Activated T-helper 2 cell treated with anti-CD3 and anti-CD28 coated beads, Interferon-gamma antibody, Interleukin-2, Interleukin-4, amounts not matched to agents 10 μg/mL and 5 μg/mL and 100 μg/mL, durations not matched to agents 14 hours and 24 hours and 36 hours (primary cell): ENCODE measurements at regions not wholly inside any gene's neighbourhood (a gene's known extent, or its start where the extent isn't known, plus 50 kb on each side); places are given as distances from the start of the nearest gene placed in this dataset.
"Not testable (repeated sequence)": the region's sequence is repeated elsewhere in the genome, so short reads cannot be mapped to it uniquely, and the experiment has no call there.

ENCODE experiments used
- DNase-seq: peaks from one replicate; pipeline ENCODE4 v3.0.0; 2021; ENCODE audit warnings: low spot score
- H3K27ac Mint-ChIP-seq: one replicate; pipeline ENCODE4 v1.8.0; 2021; ENCODE audit warnings: mixed read lengths
- H3K27me3 Mint-ChIP-seq: one replicate; pipeline ENCODE4 v1.8.0; 2021; ENCODE audit warnings: low read depth, mixed read lengths
- H3K36me3 Mint-ChIP-seq: one replicate; pipeline ENCODE4 v1.8.0; 2021; ENCODE audit warnings: low read depth, mixed read lengths
- H3K4me1 Mint-ChIP-seq: one replicate; pipeline ENCODE4 v1.8.0; 2021; ENCODE audit warnings: low read depth, mixed read lengths
- H3K4me3 Mint-ChIP-seq: one replicate; pipeline ENCODE4 v1.8.0; 2021; ENCODE audit warnings: low read depth, mild to moderate bottlenecking, moderate library complexity, mixed read lengths
- H3K9me3 Mint-ChIP-seq: one replicate; pipeline ENCODE4 v1.8.0; 2021; ENCODE audit warnings: mixed read lengths
- intact Hi-C: fragments of 100-400 bp; cut with micrococcal nuclease; formaldehyde crosslinking; loops from one replicate; pipeline ENCODE4 v1.15.1; 2023

DNA sequence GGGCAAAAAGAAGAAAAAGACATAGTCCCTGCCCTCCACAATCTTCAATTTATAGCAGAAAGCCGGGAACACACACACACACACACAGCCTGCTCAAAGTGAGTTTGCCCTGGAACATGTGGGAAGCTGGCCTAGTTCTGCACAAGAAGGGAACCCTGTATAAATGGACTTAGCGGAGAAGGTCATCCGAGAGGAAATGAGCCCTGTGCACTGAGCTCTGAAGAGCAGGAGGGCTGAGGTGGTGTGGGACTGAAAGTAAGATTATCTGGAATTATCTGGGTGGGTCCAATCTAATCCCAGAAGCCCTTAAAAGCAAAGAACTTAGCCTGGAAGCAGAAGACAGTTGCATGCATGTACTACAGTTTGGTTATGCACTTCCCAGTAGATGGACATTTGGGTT is 90.0 kb upstream of the CTSV start:
- Mint-ChIP-seq H3K27me3 (peaks cover 8% of the 10 kb centered on the region), H3K4me3 (no peak overlapping the region), H3K9me3 (no peaks in the 10 kb centered on the region), H3K27ac (no peak overlapping the region), H3K4me1 (no peaks in the 10 kb centered on the region), H3K36me3 (no peaks in the 10 kb centered on the region)
- intact Hi-C loops: no loop called here
- no peak for DNase-seq

DNA sequence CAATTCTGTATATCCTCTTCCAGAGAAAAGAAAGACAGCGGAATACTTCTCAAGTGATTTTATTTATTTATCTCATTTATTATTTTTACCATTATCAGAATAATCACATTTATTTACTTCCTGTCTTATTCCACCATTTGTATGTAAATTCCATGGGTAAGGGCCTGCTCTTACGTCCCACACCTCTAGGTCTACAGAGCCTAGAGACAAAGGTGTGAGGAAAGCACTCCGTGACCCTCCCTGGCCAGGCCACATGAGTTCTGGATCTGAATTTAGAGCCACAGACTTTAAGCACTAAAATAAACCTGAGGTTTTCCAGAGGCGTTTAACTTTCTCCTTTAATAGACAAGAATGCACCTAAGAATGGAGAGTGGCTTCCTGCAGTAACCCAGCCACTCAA is 85.3 kb upstream of the CTSV start:
- Mint-ChIP-seq H3K27me3 (peaks cover 8% of the 10 kb centered on the region), H3K4me3 (no peak overlapping the region), H3K36me3 (no peaks in the 10 kb centered on the region), H3K27ac (no peak overlapping the region), H3K9me3 (peaks cover 5% of the 10 kb centered on the region), H3K4me1 (no peaks in the 10 kb centered on the region)
- intact Hi-C loops: no loop called here
- DNase-seq: no peak

DNA sequence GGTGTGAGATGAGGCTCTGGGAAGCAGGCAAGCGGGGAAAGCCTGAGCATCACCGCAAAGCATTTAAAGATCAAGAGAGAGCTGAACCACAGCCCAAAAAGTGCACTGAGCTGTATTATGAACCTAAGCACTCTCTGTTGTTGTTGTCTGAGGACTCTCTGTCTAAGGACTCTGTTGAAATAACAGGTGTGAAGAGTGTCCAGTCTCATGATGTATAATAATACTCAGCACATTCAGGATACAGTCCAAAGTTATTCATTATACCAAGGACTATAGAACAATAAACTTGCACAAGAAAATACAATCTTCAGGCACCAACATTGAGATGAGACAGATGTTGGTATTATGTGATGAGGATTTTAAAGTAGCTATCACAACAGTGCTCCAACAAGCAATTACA is 71.8 kb upstream of the CTSV start:
- Mint-ChIP-seq H3K27me3 (peaks cover 6% of the 10 kb centered on the region), H3K4me1 (peaks cover 4% of the 10 kb centered on the region), H3K27ac (no peak overlapping the region), H3K9me3 (no peaks in the 10 kb centered on the region), H3K4me3 (no peak overlapping the region), H3K36me3 (no peaks in the 10 kb centered on the region)
- intact Hi-C loops: no loop called here
- DNase-seq: no peak

DNA sequence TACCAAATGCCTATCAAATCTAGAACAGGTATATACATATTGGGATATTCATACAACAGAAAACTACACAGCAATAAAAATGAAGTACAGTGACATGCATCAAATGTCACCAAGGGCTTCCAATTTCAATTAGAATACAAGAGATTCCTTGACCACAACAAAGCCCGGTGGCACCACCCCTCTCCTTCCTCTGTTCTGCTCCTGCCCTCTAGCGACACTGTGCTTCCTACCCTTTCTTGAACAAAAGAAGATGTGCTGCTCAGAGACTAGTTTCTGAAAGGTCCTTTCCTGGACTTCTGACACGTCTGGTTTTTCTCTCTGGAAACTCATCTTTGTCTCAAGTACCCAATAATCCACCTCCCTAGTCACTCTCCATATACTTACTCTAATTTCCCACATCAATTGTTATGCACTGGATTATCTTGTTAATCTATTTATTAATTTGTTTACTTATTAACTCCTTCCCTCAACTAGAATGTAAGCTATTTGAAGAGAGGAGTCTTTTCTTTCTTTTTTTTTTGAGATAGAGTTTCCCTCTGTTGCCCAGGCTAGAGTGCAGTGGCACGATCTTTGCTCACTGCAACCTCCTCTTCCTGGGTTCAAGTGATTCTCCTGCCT is 70.4 kb upstream of the CTSV start:
- intact Hi-C loops: loop anchor here (2.0 kb wide), 1 partner anchor 253 kb away; no protein-coding TSS in a partner anchor
- Mint-ChIP-seq H3K27me3 (peaks cover 3% of the 10 kb centered on the region), H3K27ac (no peak overlapping the region), H3K4me3 (no peak overlapping the region), H3K36me3 (no peaks in the 10 kb centered on the region), H3K9me3 (no peaks in the 10 kb centered on the region), H3K4me1 (peaks cover 4% of the 10 kb centered on the region)
- no peak for DNase-seq

DNA sequence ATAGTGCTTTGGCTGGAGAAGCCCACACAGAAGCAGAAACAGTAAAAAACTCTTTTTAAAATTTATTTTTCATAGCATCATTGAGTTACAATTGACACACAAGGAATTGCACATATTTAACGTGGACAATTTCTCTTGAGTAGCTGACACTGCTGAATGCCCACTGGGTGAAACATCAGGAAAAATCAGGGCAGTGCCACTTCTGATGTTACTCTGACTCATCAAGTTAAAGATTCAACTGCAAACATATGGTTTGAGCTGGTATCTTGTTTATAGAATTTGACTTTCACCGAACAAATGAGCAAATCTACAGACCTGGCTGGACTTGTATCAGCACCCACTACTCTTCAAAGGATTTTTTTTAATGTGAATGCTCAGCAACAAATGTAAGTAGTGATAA is 66.3 kb upstream of the CTSV start:
- H3K36me3 Mint-ChIP-seq, H3K27ac Mint-ChIP-seq, H3K27me3 Mint-ChIP-seq, H3K4me1 Mint-ChIP-seq, H3K9me3 Mint-ChIP-seq, DNase-seq, H3K4me3 Mint-ChIP-seq, intact Hi-C loops: not testable (repeated sequence)

DNA sequence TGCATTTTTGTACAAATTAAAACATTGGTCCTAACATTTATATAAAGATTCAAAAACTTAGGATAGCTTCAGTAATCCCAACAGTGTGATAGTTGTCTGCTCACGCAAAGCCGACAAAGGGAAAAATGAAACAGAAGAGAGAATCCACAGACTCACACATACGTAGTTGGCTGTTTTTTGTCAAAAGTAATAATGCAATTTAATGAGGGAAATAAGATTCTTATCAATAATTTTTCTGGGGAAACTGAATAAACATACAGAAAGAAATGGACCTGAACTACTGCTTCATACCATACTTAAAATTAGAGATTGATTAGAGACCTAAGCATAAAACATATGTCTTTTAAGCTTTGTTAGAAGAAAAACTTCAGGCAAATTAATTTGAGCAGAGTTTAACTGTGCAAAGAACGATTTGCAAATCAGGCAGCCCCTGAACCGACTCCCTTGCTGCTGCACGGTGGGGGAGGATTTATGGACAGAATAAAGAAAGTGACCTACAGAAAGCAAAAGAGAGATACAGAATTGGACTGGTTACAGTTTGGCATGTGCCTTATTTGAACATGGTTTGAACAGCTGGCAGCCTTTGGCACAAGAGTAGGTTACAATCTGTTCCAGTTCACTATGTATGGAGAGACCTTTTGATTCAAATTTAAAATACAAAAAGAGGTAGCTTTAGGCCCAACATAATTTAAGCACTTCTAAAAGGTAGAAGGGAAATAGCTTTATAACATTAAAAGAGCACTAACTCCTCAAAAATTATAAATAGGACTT is 64.9 kb upstream of the CTSV start:
- H3K27me3 Mint-ChIP-seq, H3K9me3 Mint-ChIP-seq, H3K4me1 Mint-ChIP-seq, H3K4me3 Mint-ChIP-seq, DNase-seq, H3K27ac Mint-ChIP-seq, intact Hi-C loops, H3K36me3 Mint-ChIP-seq: not testable (repeated sequence)

DNA sequence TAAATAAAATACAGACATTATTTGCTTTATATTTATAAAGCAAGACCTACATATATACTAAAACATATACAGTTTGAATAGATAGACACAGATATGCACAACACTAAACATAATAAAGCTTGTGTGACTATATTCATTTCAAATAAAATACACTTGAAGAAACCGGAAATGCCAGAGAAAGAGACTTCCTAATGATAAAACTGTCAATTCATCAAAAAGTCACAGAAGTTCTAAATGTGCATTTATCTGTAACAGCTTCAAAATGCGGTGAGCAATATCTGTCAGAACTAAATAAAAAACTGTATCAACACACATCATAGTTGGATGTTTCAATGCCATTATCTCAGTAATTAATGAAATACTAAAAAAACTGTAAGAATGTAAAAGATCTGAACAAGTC is 60.6 kb upstream of the CTSV start:
- H3K4me1 Mint-ChIP-seq, H3K4me3 Mint-ChIP-seq, H3K27me3 Mint-ChIP-seq, H3K9me3 Mint-ChIP-seq, H3K27ac Mint-ChIP-seq, H3K36me3 Mint-ChIP-seq, DNase-seq, intact Hi-C loops: not testable (repeated sequence)

DNA sequence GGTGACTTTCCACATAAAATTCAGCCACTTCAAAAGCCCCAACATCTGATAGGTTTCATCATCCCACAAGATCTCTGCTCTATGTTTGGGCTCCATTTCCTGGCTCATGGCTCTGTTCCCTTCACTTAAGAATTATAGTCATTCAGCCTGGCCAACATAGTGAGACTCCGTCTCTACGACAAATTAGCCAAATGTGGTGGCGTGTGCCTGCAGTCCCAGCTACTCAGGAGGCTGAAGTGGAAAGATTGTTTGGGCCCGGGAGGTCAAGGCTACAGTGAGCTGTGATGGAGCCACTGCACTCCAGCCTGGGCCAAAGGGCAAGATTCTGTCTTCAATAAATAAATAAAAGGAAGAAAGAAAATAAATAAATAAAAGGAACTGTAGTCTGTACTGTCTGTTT is 57.9 kb upstream of the CTSV start:
- Mint-ChIP-seq H3K4me3 (no peak overlapping the region), H3K27ac (no peak overlapping the region), H3K27me3 (peaks cover 18% of the 10 kb centered on the region), H3K9me3 (no peaks in the 10 kb centered on the region), H3K36me3 (no peaks in the 10 kb centered on the region), H3K4me1 (peaks cover 3% of the 10 kb centered on the region)
- intact Hi-C loops: no loop called here
- no peak for DNase-seq

DNA sequence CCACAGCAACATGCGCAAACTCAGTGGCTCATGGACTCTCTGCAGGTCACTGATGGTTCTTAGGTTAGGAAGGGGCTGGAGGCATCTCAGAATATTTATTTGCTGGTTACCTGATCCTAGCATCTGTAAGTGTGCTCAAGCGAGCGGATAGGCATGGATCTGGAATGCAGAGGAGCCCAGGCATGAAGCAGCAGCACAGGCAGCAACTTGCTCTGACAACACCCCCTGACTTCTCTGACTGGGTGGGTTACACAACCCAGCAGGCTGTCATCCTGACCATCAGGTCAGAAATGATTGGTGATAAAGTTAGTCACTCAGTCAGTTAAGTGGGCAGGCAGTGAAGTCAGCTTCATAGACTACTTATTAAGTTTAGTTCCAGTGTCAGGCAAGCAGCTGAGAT is 50.4 kb upstream of the CTSV start:
- H3K4me1 Mint-ChIP-seq, H3K36me3 Mint-ChIP-seq, intact Hi-C loops, H3K4me3 Mint-ChIP-seq, H3K9me3 Mint-ChIP-seq, DNase-seq, H3K27ac Mint-ChIP-seq: not testable (repeated sequence)
- peaks cover 37% of the 10 kb centered on the region for H3K27me3 Mint-ChIP-seq
